PC-3 (cell line): ENCODE measurements at regions not wholly inside any gene's neighbourhood (a gene's known extent, or its start where the extent isn't known, plus 50 kb on each side); places are given as distances from the start of the nearest gene placed in this dataset.

Experiments used
- ATAC-seq: fragments of 200-7000 bp; cut with Tn5 transposase; 2 replicates; pipeline ENCODE4 v1.9.1; 2020; ENCODE audit warnings: mild to moderate bottlenecking, moderate library complexity
- BruUV-seq: library from RNA; stranded (reverse); fragments of 400-500 nt; replicated peaks from 2 replicates; lab custom pipeline; 2021; lab: Mats Ljungman, UMichigan
- CTCF ChIA-PET: fragments of 300-600 bp; sonication (Branson Sonifier 250); formaldehyde crosslinking; loops from one replicate; lab custom pipeline; 2022; ENCODE audit warnings: antibody characterized with exemption; lab: Charles Lee
- POLR2A ChIA-PET: fragments of 300-600 bp; sonication (Branson Sonifier 250); formaldehyde crosslinking; loops from one replicate; lab custom pipeline; 2022; ENCODE audit warnings: antibody characterized with exemption; ENCODE audit not compliant: unreplicated experiment; lab: Charles Lee
- DNase-seq: peaks from one replicate; pipeline ENCODE4 v3.0.0-alpha.2; 2015
- H2AFZ ChIP-seq: fragments of 300-600 bp; sonication (generic); 2 replicates; pipeline ENCODE4 v1.6.0; 2016; ENCODE audit warnings: antibody characterized with exemption, low read length
- H3F3A ChIP-seq: fragments of 300-600 bp; sonication (generic); one replicate; pipeline ENCODE4 v1.6.0; 2017; ENCODE audit warnings: antibody characterized with exemption, low read length, control low read depth, mild to moderate bottlenecking; ENCODE audit not compliant: unreplicated experiment
- H3K27ac ChIP-seq: fragments of 300-600 bp; sonication (generic); 2 replicates; pipeline ENCODE4 v1.5.1; 2016; ENCODE audit warnings: mild to moderate bottlenecking, low read length
- H3K27me3 ChIP-seq: fragments of 300-600 bp; sonication (generic); 2 replicates; pipeline ENCODE4 v1.6.1; 2016; ENCODE audit warnings: low read length, mixed read lengths
- H3K36me3 ChIP-seq: fragments of 300-600 bp; sonication (generic); 2 replicates; pipeline ENCODE4 v1.6.1; 2016; ENCODE audit warnings: low read depth, mixed run types, low read length, mixed read lengths
- H3K4me1 ChIP-seq: fragments of 300-600 bp; sonication (generic); 2 replicates; pipeline ENCODE4 v1.5.1; 2016; ENCODE audit warnings: low read length; ENCODE audit not compliant: insufficient read depth
- H3K4me2 ChIP-seq: fragments of 300-600 bp; sonication (generic); 2 replicates; pipeline ENCODE4 v1.6.0; 2016; ENCODE audit warnings: low read length
- H3K4me3 ChIP-seq: fragments of 300-600 bp; sonication (generic); 2 replicates; pipeline ENCODE4 v1.5.1; 2016; ENCODE audit warnings: mild to moderate bottlenecking, low read length, mixed read lengths
- H3K79me2 ChIP-seq: fragments of 300-600 bp; sonication (generic); 2 replicates; pipeline ENCODE4 v1.6.1; 2017; ENCODE audit warnings: low read length, mixed read lengths
- H3K9ac ChIP-seq: fragments of 300-600 bp; sonication (generic); 2 replicates; pipeline ENCODE4 v1.6.0; 2016; ENCODE audit warnings: mild to moderate bottlenecking, low read length
- H3K9me2 ChIP-seq: fragments of 300-600 bp; sonication (generic); replicated peaks from 2 replicates; pipeline ENCODE4 v1.6.1; 2016; ENCODE audit warnings: mixed run types, low read length, mixed read lengths
- H3K9me3 ChIP-seq: fragments of 300-600 bp; sonication (generic); 2 replicates; pipeline ENCODE4 v1.6.1; 2016; ENCODE audit warnings: low read length, mixed read lengths
- H4K20me1 ChIP-seq: fragments of 300-600 bp; sonication (generic); 2 replicates; pipeline ENCODE4 v1.6.1; 2016; ENCODE audit warnings: low read length, mixed read lengths
- EZH2 ChIP-seq: fragments of 300-600 bp; sonication (generic); IDR thresholded peaks from one replicate; pipeline ENCODE4 v1.6.1; 2017; ENCODE audit warnings: antibody characterized with exemption, mild to moderate bottlenecking, low read length; ENCODE audit not compliant: unreplicated experiment
- EZH2phosphoT487 ChIP-seq: fragments of 300-600 bp; sonication (generic); IDR thresholded peaks from 2 replicates; pipeline ENCODE4 v1.6.1; 2018; ENCODE audit warnings: mild to moderate bottlenecking, antibody characterized with exemption, low read length, borderline replicate concordance
- intact Hi-C: fragments of 100-400 bp; cut with micrococcal nuclease; formaldehyde crosslinking; loops from 2 replicates; pipeline ENCODE4 v1.9.0; 2023
- TF ChIP-seq, protein P1 (sequence below): fragments of 300-600 bp; sonication (generic); conservative IDR thresholded peaks from 2 replicates; pipeline ENCODE4 v1.5.1; 2017; ENCODE audit warnings: antibody characterized with exemption, low read depth, mild to moderate bottlenecking, low read length

DNA sequence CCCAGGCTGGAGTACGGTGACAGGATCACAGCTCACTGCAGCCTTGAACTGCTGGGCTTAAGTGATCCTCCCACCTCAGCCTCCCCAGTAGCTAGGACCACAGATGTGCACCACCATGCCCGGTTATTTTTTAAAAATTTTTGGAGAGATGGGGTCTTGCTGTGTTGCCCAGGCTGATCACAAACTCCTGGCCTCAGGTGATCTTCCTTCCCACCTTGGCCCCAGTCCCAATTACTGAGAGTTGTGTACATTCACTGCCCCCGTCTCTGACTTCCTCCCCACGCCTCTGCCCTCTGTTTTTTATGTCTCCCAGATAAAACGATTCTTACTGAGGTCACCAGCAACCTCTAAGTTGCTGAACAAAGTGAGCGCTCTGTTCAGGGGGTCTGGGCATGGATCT lies 87.7 kb downstream of the LINGO1 start:
- H2AFZ ChIP-seq: no peak overlapping the region
- H3K79me2 ChIP-seq: no peaks in the 10 kb centered on the region
- H3K4me3 ChIP-seq: no peak overlapping the region
- intact Hi-C loops: no loop called here
- no peaks in the 10 kb centered on the region for H3K36me3 ChIP-seq
- H3F3A ChIP-seq: no peaks in the 10 kb centered on the region
- ChIA-PET CTCF (no interaction called here), POLR2A (no interaction called here)
- no peak overlapping the region for H3K9ac ChIP-seq
- H3K27ac ChIP-seq: no peak overlapping the region
- no peaks in the 10 kb centered on the region for H3K9me3 ChIP-seq
- H3K27me3 ChIP-seq: no peaks in the 10 kb centered on the region
- no peak overlapping the region for H3K4me2 ChIP-seq
- no TSS peak for BruUV-seq
- TF ChIP-seq EZH2phosphoT487 (no peak), EZH2 (no peak)
- TF ChIP-seq, protein P1, sequence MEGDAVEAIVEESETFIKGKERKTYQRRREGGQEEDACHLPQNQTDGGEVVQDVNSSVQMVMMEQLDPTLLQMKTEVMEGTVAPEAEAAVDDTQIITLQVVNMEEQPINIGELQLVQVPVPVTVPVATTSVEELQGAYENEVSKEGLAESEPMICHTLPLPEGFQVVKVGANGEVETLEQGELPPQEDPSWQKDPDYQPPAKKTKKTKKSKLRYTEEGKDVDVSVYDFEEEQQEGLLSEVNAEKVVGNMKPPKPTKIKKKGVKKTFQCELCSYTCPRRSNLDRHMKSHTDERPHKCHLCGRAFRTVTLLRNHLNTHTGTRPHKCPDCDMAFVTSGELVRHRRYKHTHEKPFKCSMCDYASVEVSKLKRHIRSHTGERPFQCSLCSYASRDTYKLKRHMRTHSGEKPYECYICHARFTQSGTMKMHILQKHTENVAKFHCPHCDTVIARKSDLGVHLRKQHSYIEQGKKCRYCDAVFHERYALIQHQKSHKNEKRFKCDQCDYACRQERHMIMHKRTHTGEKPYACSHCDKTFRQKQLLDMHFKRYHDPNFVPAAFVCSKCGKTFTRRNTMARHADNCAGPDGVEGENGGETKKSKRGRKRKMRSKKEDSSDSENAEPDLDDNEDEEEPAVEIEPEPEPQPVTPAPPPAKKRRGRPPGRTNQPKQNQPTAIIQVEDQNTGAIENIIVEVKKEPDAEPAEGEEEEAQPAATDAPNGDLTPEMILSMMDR: no peak
- peaks cover 30% of the 10 kb centered on the region for H3K4me1 ChIP-seq
- no peak for DNase-seq
- no peaks in the 10 kb centered on the region for H4K20me1 ChIP-seq
- H3K9me2 ChIP-seq: no peaks in the 10 kb centered on the region
- ATAC-seq: no peak

DNA sequence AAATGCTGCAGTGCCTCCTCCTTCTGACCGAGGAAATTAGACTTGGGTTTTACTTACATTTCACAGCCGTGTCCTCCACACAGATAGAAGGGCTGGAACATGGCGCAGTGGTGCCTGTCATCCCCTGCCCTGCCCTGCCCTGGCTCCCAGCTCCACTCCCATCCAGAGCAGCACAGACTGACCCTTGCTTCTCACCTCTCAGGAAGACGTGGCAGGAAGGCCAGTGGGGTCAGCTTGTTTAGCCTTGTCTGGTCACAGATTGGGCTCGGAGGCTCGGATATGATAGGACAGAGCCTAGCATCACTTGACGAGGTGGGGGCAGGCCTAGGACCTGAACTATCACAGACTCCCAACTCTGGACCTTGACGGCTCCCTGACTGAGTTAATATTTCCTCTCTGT lies 88.5 kb downstream of the LINGO1 start:
- POLR2A ChIA-PET: no interaction called here
- Histone ChIP-seq H3K36me3 (no peaks in the 10 kb centered on the region), H3K9ac (no peak overlapping the region), H3K4me3 (no peak overlapping the region), H3K4me2 (no peak overlapping the region), H3K27ac (no peak overlapping the region), H3K27me3 (no peaks in the 10 kb centered on the region), H3K4me1 (peaks cover 30% of the 10 kb centered on the region), H4K20me1 (no peaks in the 10 kb centered on the region), H3F3A (no peaks in the 10 kb centered on the region), H2AFZ (0 out of 2 replicates have a peak overlapping the region, but pooled peaks have one; percentile 86), H3K9me3 (no peaks in the 10 kb centered on the region), H3K9me2 (no peaks in the 10 kb centered on the region), H3K79me2 (no peaks in the 10 kb centered on the region)
- no TSS peak for BruUV-seq
- intact Hi-C loops: no loop called here
- TF ChIP-seq EZH2phosphoT487 (no peak), EZH2 (no peak)
- TF ChIP-seq, protein P1: no peak
- CTCF ChIA-PET: interaction anchor here (1.2 to 1.7 kb wide), 2 partner anchors 37 to 425 kb away, joined by 3 to 14 read pairs; no protein-coding TSS in a partner anchor
- no peak for DNase-seq
- ATAC-seq: no peak

DNA sequence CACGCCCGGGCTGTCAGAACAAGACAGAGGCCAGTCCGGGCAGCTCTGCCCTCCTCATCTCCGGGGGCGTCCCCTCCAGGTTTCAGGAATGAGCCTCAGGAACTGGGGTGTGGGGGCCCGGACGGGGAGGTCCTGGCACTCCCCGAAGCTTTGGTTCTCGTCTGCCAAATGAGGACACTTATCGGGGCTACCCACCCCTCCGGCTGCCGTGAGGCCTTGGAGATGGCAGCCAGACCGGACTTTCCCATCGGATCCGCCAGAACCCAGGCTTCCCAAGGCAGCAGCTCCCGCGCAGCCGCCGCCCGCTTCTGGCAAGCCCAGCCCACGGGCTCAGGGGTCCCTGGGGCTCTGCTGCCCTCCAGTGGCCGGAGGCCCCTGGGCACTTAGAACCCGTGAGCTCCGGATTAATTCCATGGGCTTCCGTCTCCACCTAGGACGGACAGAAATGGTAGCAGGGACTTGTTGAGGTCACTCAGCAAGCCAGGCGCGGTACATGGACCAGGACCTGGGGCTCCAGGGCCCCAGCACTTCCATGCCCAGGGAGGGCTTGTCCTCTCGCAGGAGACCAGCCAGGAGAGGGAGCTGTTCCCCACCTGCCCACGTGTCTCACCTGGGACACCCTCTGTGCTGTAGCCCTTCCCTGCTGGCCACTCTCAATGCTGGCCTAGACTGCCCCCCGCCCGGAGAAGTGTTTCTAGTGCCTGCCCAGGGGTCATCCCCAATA lies 89.4 kb downstream of the LINGO1 start:
- TF ChIP-seq, protein P1: peak; percentile 99
- TF ChIP-seq EZH2phosphoT487: no peak
- Histone ChIP-seq H2AFZ (peak overlapping the region; percentile 86), H3K9ac (peak overlapping the region; percentile 70), H3K79me2 (no peaks in the 10 kb centered on the region), H4K20me1 (no peaks in the 10 kb centered on the region), H3K27ac (peak overlapping the region; percentile 55), H3F3A (no peaks in the 10 kb centered on the region), H3K9me2 (no peaks in the 10 kb centered on the region), H3K4me3 (peak overlapping the region; percentile 66), H3K4me1 (peaks cover 30% of the 10 kb centered on the region), H3K4me2 (peak overlapping the region; percentile 87), H3K36me3 (no peaks in the 10 kb centered on the region), H3K27me3 (no peaks in the 10 kb centered on the region), H3K9me3 (no peaks in the 10 kb centered on the region)
- intact Hi-C loops: loop anchor here (1.0 to 2.0 kb wide), 2 partner anchors 357 to 425 kb away; no protein-coding TSS in a partner anchor
- ChIA-PET CTCF (interaction anchor here (0.6 to 1.7 kb wide), 9 partner anchors 36 to 632 kb away, joined by 3 to 14 read pairs (median 3); no protein-coding TSS in a partner anchor), POLR2A (no interaction called here)
- no TSS peak for BruUV-seq
- peak; percentile 84 for ATAC-seq
- peak; percentile 87 for DNase-seq
